GM19467 (cell line): ENCODE measurements at regions not wholly inside any gene's neighbourhood (a gene's known extent, or its start where the extent isn't known, plus 50 kb on each side); places are given as distances from the start of the nearest gene placed in this dataset.

Experiments
- ATAC-seq: cut with Tn5 transposase; IDR thresholded peaks from one replicate; pipeline ENCODE4 v1.9.1; 2021; ENCODE audit warnings: mild to moderate bottlenecking, moderate library complexity; ENCODE audit not compliant: unreplicated experiment

- no peak for ATAC-seq
Measured at GRCh38 chrX:134172588-134173259, 64.3 kb upstream of the CCDC160 start.

DNA sequence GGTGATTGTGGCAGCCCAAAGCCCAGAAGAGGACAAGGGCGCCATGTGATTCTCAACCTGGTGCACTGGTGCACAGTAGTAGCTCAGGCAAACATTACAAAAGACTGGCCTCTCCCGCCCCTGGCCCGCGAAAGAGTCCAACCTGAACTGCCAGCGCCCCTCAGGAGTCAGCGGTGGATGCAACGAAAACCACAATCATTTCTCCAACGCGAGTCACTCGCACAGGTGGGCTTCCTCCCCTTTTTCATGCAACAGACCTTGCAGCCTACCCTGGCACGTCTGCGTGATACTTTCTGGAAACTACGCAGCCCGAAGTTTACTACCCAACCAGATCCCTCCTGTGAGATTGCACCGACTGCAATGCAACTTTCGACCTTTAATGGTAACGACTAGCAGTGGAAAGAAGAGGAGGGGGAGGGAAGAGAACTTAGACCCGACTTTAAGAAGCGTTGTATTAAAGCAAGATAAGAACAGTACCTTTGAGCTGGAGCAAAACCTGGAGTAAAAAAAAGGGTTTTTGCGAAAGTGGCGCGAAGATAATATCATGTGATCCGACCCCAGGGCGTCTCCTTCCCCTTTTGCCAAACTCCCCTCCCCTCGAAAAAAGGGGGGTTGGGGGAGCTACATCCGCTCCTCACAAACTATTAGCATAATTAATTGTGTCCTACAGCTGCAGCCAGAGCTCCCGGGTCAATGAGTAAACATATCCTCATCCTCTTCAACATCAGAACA, 63.3 kb upstream of the CCDC160 start:
- ATAC-seq: no peak

- ATAC-seq: no peak
Measured at GRCh38 chrX:134174273-134174660, 62.7 kb upstream of the CCDC160 start.

- no peak for ATAC-seq
Measured at GRCh38 chrX:134174859-134175258, 62.1 kb upstream of the CCDC160 start.

- no peak for ATAC-seq
Measured at GRCh38 chrX:134177527-134177926, 59.5 kb upstream of the CCDC160 start.

DNA sequence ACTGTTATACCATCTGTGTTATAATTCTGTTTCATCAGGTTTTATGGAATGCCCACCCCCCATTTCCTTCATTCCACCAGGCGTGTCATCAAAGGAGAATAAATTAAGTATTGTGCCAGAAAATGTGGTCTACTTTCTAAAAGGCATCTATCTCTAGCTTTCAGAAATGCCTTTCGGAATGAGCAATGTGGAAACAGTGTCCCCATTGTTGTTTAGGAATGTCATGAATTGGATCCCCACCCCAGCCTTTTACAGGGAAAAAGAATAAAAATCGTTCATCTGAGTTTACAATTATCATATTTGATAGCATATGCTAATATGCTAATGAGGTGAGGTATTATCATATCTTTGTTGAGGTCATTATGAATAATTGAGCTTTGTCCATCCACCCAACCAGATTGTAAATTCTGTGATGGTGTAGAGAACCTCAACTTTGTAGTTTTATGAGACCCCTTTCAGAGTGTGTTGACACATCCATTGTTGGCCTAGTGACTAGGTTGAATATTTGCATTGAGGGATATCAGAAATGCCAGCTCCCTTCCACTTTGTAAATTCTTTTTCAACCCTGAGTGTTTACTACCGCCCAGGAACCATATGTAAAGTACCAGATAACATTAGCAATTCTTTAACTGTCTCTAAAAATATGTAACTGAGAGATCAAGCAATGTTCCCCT, 56.2 kb upstream of the CCDC160 start:
- no peak for ATAC-seq

DNA sequence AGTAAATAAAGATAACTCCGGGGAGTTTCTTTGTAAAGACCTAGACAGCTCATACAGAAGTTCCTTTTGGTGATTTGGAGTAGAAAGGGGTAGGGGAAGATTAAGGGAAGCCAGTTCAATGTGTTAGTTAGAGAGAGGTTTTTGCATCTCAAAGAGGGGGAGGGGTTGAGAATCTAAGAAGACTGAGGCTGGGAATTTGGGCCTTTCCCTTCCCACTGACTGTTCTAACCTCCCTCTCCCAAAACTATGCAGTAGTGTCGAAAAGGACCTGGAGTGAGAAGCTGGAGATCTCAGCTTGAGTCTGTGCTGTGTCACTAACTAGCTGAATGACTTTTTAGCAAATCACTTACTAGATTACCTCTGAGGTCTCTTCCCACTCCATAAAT, 55.7 kb upstream of the CCDC160 start:
- no peak for ATAC-seq

GRCh38 chrX:134183665-134184064, 53.3 kb upstream of the CCDC160 start:
- ATAC-seq: no peak

DNA sequence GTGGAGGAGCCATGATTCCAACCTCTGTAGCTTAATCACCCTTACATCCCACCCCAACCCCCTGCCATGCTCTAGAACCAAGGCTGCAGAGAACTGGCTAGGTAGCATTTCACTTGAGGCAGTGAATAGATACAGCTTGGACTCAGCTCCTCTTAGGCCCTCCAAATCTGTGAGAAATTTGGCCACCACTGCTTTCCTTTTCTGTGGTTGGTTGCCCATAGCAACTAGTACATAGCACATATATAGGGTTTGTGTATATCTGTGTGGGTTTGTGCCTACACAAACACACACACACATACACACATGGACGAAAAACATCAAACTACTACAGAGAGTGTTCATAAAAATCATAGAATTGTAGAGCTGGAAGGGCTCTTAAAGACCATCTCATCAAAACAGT, 52.0 kb upstream of the CCDC160 start:
- ATAC-seq: no peak

GRCh38 chrX:134186362-134187121, 50.4 kb upstream of the CCDC160 start:
- ATAC-seq: peak; percentile 83
